ENCODE measurements at regions not wholly inside any gene's neighbourhood (a gene's known extent, or its start where the extent isn't known, plus 50 kb on each side); places are given as distances from the start of the nearest gene placed in this dataset.

DNA sequence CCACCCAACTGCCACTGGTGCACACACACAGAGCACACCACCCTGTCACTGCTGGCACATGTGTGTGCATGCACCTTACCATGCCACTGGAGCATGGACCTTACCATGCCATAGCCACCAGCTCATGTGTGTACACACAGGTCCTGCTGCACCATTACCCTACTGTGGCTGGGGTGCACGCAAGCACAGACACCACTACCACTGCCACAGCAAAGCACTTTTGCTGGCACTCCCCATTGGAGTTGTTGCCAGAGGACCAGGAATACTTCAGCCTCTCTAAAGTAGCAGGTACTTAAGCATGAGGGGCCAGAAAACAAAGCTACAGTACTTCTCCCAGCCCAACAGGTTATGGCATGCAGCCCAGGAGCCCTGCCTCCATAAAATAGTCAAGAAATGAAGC lies 404.8 kb downstream of the MBD2 start:
- FAIRE-seq, result no peak
- DNase-seq (ENCODE audit: low spot score), result no peak

DNA sequence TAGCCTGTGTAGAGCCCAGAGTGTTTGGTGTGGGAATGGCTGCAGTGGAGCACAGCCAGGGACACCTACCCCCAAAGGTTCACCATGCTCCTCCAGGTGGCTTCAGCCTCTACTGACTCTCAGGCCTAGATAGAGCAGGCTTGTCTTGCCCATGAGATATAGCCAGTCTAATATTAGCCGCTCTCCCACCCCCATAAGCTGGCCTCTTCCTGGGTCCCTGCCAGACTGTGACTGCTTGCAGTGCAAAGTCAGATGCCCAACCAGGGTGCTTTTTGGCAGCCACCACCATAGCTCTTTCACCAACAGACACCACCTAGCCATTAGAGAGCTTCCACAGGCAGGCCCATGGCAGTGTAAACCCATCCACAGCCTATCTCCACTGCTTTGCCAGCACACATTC lies 405.3 kb downstream of the MBD2 start:
- FAIRE-seq, result no peak
- peak; percentile 33 for DNase-seq (ENCODE audit: low spot score)

DNA sequence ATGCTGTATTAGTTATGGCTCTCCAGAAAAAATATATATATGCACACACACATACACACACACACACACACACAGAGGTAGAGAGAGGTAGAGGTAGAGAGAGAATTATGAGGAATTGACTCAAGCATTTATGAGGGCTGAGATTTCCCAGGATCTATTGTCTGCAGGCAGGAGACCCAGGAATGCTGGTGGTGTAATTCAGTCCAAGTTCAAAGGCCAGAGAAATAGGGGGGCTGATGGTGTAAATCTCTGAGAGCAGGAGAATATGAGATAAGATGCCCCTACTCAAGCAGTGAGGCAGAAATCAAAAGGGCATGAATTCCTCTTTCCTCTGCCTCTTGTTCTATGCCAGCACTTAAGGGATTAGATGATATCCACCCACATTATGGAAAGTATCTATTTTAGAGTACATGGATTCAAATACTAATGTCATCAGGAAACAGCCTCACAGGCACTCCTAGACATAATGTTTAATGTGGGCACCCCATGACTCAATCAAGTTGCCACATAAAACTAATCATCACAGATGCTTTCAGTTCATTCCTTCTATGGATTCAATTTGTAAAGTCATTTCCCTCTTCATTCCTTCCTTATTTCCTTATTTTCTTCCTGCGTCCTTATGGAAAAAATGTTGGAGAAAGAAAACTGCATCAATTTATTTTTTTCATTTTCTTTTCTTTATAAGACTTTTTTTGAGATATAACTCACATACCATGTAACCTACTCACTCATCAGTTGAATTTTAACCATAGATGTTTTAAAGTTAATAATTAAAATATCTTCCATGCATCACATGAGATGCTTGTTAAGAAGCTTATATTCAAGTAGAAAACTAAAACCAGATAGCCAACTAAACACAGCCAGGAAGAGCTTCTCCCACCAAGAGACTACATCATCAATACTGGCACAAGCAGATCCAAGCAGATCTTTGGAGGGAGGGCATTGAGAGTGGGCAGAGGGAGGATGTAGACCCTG lies 406.2 kb downstream of the MBD2 start:
- DNase-seq (ENCODE audit: low spot score) (peak; percentile 81), FAIRE-seq (peak; percentile 96)

DNA sequence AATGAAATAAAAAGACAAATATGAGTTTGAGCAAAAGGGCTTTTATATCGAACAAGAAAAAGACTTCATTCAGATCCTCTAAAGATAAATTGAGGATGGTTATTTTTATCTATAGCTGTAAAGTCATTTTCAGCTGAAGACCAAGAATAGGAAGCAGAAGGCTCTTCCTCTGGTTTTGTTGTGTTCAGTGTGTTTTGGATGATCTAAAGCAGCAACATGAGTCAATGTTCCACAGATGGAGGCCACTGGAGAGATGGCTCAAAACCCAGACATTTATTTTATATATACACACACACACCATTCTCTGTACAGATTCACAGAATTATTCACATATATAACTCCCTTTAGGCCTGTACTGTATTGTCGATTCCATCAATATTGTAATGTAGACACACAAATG lies 424.3 kb downstream of the MBD2 start:
- DNase-seq (ENCODE audit: low spot score) (no peak), FAIRE-seq (no peak)

DNA sequence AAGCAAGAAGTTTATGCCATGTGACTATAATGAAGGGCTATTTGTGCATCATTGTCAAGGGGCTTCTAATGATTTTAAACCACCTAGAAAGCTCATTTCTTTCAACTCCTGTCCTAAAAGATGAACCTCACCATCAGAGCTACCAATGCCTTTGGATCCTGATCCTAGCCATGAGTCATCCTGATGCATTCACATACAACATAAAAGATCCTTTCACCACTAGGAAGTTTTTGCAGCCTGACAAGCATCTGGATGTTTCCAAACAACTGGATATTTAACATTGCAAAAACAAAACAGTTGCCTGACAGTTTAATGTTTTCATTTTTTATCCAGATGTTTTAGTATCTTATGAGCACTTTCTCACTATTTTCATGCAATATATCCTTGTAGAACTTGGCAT lies 425.3 kb downstream of the MBD2 start:
- DNase-seq (ENCODE audit: low spot score), result peak; percentile 7
- peak; percentile 56 for FAIRE-seq

DNA sequence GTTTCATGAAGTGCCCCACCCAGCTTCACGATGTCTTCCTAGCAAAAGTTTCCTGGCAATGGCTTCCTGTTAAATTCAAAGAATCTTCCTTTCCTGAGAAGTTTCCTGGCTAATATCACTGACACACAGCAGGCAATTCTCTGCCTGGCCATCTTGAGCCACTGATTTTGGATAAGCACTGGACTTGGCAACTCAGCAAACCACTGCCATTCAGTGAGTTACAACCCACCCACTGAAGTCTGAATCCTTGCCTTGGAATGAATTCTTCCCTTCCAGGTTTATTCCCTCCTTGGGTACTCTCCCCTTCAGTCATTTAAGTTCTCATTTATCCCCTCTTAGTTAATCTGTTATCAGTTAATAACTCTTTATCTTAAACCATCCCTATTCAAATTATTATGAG lies 426.0 kb downstream of the MBD2 start:
- FAIRE-seq, result no peak
- DNase-seq (ENCODE audit: low spot score), result no peak

DNA sequence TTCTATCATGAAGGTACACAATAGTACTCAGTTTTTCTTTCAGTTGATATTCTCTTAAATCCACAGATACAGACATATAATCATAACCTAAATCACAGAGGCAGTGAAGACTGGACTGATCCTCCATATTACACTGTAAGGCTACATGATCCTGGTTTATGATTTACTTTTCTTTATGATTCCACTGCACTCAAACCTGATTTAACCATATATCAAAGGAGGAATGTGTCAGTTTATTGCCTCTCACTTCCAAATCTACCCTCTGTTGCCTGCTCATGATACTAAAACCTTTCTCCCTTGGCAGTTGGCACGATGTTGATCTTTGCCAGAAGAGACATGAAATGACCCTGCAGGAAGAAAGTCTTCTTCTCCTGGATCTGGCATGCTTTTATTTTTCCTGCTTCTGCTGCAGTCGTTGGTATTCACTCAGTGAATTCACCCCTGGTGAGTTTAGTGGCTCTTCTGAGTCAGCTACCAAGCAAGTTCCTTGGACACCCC lies 426.4 kb downstream of the MBD2 start:
- FAIRE-seq, result peak; percentile 22
- DNase-seq (ENCODE audit: low spot score), result peak; percentile 5

DNA sequence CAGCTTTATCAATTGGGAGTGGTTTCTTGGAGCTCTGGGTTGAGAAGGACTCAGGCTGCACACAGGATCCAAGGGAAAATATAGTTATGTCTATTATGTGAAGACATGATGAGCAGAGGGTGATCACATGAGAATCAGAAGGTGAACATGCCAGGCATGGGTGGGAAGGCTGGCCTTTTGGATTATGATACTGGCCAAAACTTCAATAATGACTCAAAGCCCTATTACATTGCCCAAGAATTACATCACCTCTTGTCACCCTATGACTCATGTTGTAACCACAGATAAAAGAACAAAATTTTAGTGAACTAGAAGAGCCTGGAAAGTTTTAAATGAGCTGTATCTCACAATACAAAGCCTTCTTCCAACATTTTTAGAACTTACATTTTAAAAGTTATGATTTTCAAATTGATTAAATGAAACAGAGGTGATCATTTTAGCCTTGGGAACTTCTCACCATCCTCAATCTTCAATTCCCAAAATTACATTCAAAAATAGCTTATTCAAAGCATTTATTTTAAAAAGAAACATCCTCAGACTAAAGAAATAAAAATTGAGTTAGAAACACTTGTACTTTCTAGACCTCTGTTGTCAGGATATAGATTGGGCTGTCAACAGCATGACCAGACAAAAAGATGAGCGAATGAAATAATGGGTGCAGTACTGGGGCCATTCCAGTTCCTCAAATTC lies 428.3 kb downstream of the MBD2 start:
- DNase-seq (ENCODE audit: low spot score) (peak; percentile 78), FAIRE-seq (peak; percentile 94)

DNA sequence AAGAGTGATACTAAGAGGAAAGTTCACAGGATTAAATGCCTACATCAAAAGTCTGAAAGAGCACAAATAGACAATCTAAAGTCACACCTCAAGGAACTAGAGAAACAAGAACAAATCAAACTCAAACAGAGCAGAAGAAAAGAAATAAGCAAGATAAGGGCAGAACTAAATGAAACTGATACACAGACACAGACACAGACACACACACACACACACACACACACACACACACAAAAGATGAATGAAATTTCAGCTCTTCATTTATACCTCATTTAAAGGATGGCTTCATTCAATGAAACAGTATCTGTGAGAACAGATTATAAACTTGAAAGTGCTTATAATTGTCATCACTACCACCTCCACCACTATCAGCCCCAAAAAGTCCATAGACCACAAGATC lies 428.9 kb downstream of the MBD2 start:
- FAIRE-seq (no peak), DNase-seq (ENCODE audit: low spot score) (no peak)

DNA sequence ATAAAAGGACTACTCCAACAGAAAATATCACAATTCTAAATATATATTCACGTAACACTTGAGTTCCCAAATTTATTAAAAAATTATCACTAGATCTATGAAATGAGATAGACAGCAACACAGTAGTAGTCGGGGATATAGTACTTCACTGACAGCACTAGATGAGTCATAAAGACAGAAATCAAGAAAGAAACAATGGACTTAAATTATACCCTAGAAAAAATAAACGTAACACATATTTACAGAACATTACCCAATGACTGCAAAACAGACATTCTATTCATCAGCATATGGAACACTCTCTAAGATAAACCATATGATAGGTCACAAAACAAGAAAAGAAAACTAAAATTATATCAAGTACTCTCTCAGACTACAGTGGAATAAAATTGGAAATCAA lies 429.4 kb downstream of the MBD2 start:
- DNase-seq (ENCODE audit: low spot score), result no peak
- FAIRE-seq, result peak; percentile 11

DNA sequence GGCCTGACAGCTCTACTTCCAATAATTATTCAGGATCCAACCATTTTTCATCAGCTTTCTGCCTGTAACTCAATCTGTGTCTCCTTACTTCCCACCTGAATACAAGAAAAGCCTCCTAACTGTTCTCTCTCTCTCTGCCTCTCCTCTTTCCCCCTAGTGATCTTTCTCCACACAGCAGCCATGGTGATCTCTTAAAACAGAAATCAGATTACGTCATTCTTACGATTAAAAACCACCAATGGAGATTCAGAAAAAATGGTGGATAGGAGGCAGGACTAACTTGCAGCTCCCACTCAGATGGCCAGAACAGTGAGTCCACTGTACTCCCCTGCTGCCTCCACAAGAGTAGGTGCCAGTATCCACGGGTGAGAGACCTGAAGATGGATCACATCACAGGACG lies 431.7 kb downstream of the MBD2 start:
- no peak for FAIRE-seq
- DNase-seq (ENCODE audit: low spot score), result no peak

DNA sequence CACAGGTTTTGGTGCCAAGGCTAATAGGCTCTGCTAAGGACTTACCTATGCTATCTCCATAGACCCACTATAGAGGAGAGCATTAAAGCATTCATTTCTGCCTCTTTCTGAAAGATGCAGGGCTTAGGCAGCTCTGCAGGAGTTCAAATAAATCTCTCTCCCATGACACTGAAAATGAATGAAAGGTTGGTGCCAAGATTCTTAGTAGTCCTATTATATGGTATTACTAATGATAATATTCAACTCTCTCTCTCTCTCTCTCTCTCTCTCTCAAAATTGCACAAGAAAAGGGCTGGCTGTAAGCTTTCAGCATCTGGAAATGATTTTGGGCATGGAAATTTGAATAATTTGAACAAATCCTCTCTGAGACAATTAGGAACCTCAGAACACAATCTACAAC lies 433.7 kb downstream of the MBD2 start:
- FAIRE-seq (no peak), DNase-seq (ENCODE audit: low spot score) (no peak)

DNA sequence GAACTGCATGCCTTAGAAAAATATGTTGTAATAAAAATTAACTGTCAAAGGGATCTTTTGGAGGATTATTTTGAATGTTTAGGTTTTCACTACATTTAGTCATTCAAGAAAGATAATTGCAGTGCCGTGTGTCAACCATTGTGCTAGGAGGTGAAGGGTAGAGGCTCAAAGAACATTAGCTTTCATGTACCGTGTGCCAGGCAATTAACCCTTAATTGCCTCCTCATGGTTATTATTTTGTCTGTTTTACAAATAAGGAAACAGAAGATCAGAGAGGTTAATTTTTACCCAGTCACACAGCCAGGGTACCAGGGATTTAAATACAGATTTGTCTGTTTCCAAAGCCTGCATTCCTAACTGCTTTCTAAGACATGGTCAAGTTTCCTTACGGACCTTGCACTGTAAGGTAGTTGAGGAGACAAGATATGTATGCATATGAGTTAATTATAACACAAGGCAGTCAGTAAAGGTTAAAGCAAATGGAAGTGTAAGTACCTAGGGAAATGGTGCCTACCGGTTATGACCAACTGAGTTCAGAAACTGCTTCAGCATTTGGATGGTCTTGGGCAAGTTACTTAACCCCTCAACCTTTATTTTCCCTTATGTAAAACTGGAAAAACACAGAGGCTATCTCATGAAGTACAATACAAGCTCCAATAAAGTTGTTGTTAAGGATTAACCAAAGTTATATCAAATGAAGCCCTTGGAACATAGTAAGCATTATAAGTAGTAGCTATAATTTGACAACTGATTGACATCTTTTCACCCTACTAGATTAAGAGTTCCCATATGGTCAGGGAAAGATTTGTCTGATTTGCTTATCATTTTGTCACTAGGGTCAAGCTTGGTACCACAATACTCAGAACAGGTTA lies 434.9 kb downstream of the MBD2 start:
- FAIRE-seq (no peak), DNase-seq (ENCODE audit: low spot score) (no peak)

DNA sequence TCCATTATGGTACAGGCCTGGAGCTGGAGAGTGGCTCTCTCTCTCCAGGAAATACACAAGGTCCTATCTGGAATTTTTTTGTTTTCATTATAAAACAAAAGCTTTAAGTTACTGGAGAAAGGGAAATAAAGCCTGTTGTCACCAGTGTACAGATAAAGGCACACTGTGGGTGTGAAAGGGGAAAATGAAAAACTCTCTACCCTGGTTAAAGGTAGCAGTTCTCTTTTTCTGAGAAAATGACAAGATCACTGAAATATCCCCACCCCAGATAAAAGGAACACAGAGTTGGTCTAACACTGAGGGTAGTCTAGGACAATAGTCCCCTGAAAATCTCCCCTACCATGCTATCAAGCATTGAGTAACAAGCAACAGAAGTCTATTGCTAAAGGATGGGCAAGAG lies 438.7 kb downstream of the MBD2 start:
- DNase-seq (ENCODE audit: low spot score), result no peak
- FAIRE-seq, result no peak

DNA sequence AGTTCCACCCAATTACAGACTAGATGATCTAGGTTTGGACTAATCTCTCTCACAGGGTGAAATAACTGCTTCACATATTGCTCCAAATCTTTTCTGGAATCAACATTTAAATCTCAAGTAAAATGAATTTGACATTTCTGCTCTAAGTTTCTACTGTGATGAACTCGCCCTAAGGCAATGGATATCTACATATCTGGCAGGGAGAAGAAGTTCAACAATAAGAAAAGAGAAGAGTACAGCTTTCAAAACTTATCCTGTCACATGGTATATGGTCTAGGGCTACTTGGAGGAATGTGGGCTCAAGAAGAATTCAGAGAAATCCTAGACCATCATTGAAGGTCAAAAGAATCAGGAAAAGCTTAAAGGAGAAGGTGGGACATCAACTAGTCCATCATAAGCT lies 440.2 kb downstream of the MBD2 start:
- DNase-seq (ENCODE audit: low spot score) (no peak), FAIRE-seq (no peak)

DNA sequence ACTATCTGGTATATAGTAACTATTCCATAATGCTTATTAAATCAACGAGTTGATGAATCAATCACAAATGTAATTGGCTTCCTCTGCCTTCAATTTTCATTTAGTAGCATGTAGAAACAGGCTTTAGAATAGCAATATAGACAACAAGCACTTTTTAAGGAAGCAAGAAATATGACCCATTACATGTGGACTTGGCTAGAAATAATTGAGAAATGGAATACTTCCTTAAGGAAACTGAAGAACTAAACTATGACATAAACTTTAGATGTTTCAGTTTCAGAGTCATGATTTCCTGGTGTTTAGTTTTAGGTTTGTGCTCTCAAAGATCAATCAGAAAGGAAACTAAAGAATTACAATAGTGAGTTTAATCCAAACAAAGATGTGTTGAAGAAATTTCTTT lies 443.8 kb downstream of the MBD2 start:
- FAIRE-seq (no peak), DNase-seq (ENCODE audit: low spot score) (no peak)

DNA sequence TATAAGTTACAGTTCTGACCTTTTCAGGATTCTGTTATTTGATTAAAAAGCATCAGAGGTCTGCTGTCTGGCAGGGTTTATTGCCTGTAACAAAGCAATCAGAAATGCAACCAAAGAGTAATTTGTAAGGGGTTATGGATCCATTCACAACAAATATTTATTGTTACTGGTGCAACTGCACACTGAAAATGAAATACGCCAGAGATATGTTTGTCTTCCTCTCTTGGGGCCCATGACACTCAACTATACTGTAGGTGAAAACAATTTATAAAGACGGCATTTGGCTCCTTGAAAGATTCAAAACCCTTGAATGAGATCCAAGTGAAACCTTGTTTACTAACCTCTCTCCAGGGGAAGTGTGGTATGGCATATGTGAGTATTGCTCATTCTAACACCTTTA lies 452.2 kb downstream of the MBD2 start:
- FAIRE-seq (no peak), DNase-seq (ENCODE audit: low spot score) (no peak)

DNA sequence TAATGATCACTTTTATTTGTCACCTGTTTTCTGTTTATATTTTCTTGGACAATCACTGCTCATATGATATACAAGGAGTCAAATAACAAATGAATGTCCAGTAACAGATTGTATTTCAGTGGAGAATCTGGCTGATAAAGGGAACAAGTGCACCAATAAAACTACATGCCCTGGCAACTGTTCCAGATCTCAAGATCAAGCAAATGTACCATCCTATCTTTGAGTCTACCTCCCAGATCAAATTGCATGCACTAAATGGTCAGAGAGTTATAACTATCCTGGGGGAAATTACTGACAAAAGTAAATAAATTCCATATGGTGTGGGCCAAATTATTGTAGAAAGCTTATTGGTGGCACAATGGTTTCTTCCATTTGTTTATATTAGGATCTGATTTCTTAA lies 452.8 kb downstream of the MBD2 start:
- no peak for FAIRE-seq
- DNase-seq (ENCODE audit: low spot score), result no peak

DNA sequence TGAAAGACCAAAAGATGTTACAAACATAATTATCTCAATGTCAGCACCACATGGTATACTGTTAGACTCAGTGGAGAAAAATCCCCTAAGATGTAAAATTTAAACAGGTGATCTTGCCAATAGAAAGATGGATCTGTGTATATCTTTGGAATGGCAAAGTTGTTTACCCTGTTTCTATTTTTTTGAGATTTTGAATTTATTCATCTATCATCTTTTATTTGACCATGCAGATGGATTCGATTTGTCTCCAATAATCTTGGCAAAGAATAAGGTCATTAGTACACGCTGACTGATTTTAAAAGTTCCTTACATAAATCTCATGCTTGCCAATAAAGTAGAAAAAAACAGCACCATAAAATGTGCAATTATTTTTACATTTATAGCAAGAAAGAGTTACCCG lies 459.3 kb downstream of the MBD2 start:
- FAIRE-seq (no peak), DNase-seq (ENCODE audit: low spot score) (no peak)

DNA sequence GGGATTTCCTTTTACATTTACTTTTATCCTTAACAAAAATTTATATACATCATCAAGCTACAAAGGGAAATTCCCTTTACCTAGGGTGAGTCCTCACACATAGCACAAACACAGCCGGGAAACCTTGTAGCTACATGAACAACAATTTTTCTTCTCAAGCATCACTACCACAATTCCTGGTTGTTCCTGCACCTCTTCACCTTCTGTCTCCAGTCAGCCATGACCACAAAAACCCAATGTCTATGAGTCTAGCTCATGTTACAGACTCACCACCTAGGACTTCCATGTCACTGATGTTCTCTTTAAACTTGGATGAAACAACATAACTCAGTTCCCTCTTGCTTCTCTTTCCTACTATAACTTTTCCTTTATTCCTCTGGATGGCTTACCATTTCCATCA lies 460.4 kb downstream of the MBD2 start:
- peak; percentile 60 for FAIRE-seq

DNA sequence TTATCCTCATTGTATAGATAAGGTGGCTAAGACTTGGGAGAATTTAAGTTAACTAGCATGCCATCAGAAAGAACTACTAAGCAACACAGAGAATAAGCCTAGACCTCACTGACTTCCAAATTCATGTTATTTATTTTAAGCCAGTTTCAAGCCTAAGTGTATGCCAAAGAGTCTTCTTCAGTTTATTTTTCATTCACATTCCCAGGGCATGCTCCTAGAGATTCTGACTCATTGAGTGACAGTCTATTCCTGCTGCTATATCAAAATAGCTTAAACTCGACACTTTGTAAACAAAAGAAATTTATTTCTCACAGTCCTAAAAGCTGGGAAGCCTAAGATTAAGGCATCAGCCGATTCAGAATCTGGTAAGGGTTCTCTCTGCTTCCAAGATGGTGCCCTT lies 467.1 kb downstream of the MBD2 start:
- DNase-seq (ENCODE audit: low spot score) (no peak), FAIRE-seq (no peak)

More for the DNA sequence above, 460.4 kb downstream of the MBD2 start:
- peak; percentile 43 for DNase-seq (ENCODE audit: low spot score)

DNA sequence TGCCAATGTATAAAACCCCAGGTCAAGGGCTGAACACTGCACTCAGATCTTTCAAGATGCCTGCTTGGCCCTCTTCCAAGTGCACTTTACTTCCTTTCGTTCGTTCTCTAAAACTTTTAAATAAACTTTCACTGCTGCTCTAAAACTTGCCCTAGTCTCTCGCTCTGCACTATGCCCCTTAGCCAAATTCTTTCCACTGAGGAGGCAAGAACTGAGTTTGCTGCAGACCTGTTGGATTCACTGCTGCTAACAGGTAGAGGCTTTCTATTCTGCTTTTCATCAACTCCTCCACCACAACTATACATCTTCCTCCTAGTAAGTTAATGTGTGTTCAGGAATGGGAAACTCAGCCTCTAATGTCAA lies 467.9 kb downstream of the MBD2 start:
- no peak for FAIRE-seq

More for the DNA sequence above, 467.9 kb downstream of the MBD2 start:
- DNase-seq (ENCODE audit: low spot score), result no peak
